ENCODE measurements at regions not wholly inside any gene's neighbourhood (a gene's known extent, or its start where the extent isn't known, plus 50 kb on each side); places are given as distances from the start of the nearest gene placed in this dataset.

- Histone ChIP-seq H3K4me1 (ENCODE audit: insufficient read depth) (no peaks in the 10 kb centered on the region), H3K79me2 (no peaks in the 10 kb centered on the region), H2AFZ (no peak overlapping the region), H4K20me1 (ENCODE audit: insufficient read depth, poor library complexity, severe bottlenecking) (no peaks in the 10 kb centered on the region), H3K27me3 (no peaks in the 10 kb centered on the region), H3K36me3 (replicated peaks; ENCODE audit: insufficient read depth, low read depth) (no peaks in the 10 kb centered on the region), H3K9me2 (replicated peaks; ENCODE audit: insufficient read depth) (no peaks in the 10 kb centered on the region), H3K4me3 (no peak overlapping the region), H3K9me3 (ENCODE audit: low read depth) (no peaks in the 10 kb centered on the region), H3K4me2 (no peak overlapping the region), H3K27ac (no peak overlapping the region)
- 76% methylated on average over 8 of the region's 8 CpGs for WGBS (ENCODE audit: low lambda C conversion rate, missing lambda C conversion rate)
- peak; percentile 37 for DNase-seq (ENCODE audit: low spot score)
- TF ChIP-seq EZH2 (IDR thresholded peaks at IDR 0.05; ENCODE audit: borderline replicate concordance), result no peak
- peak; percentile 23 for TF ChIP-seq CTCF (IDR thresholded peaks at IDR 0.05; ENCODE audit: poor library complexity)
Measured at GRCh38 chr12:94725375-94726168, 75.2 kb upstream of the TMCC3 start.

GRCh38 chr12:94722664-94723063 lies 72.3 kb upstream of the TMCC3 start:
- H4K20me1 ChIP-seq (ENCODE audit: insufficient read depth, poor library complexity, severe bottlenecking), result no peaks in the 10 kb centered on the region
- H3K9me2 ChIP-seq (replicated peaks; ENCODE audit: insufficient read depth), result no peaks in the 10 kb centered on the region
- H2AFZ ChIP-seq, result no peak overlapping the region
- WGBS (ENCODE audit: low lambda C conversion rate, missing lambda C conversion rate), result 100% methylated on average over 3 of the region's 3 CpGs
- H3K27ac ChIP-seq, result no peak overlapping the region
- H3K27me3 ChIP-seq, result no peaks in the 10 kb centered on the region
- TF ChIP-seq CTCF (IDR thresholded peaks at IDR 0.05; ENCODE audit: poor library complexity), result no peak
- TF ChIP-seq EZH2 (IDR thresholded peaks at IDR 0.05; ENCODE audit: borderline replicate concordance), result no peak
- no peak for TF ChIP-seq EZH2phosphoT487 (IDR thresholded peaks at IDR 0.05; ENCODE audit: low read depth, severe bottlenecking, unreplicated experiment)
- no peak overlapping the region for H3K4me2 ChIP-seq
- no peak for DNase-seq (ENCODE audit: low spot score)
- H3K4me1 ChIP-seq (ENCODE audit: insufficient read depth), result no peaks in the 10 kb centered on the region
- no peak overlapping the region for H3K4me3 ChIP-seq
- no peaks in the 10 kb centered on the region for H3K36me3 ChIP-seq (replicated peaks; ENCODE audit: insufficient read depth, low read depth)
- no peaks in the 10 kb centered on the region for H3K79me2 ChIP-seq
- H3K9me3 ChIP-seq (ENCODE audit: low read depth), result no peaks in the 10 kb centered on the region

- Histone ChIP-seq H3K79me2 (no peaks in the 10 kb centered on the region), H3K4me3 (no peak overlapping the region), H3K4me2 (no peak overlapping the region), H3K9me2 (replicated peaks; ENCODE audit: insufficient read depth) (no peaks in the 10 kb centered on the region), H3K4me1 (ENCODE audit: insufficient read depth) (no peaks in the 10 kb centered on the region), H4K20me1 (ENCODE audit: insufficient read depth, poor library complexity, severe bottlenecking) (no peaks in the 10 kb centered on the region), H2AFZ (no peak overlapping the region), H3K9me3 (ENCODE audit: low read depth) (no peaks in the 10 kb centered on the region), H3K27ac (no peak overlapping the region), H3K27me3 (no peaks in the 10 kb centered on the region), H3K36me3 (replicated peaks; ENCODE audit: insufficient read depth, low read depth) (no peaks in the 10 kb centered on the region)
- TF ChIP-seq CTCF (IDR thresholded peaks at IDR 0.05; ENCODE audit: poor library complexity), result no peak
- TF ChIP-seq EZH2 (IDR thresholded peaks at IDR 0.05; ENCODE audit: borderline replicate concordance), result no peak
- TF ChIP-seq EZH2phosphoT487 (IDR thresholded peaks at IDR 0.05; ENCODE audit: low read depth, severe bottlenecking, unreplicated experiment), result no peak
- DNase-seq (ENCODE audit: low spot score), result no peak
- WGBS (ENCODE audit: low lambda C conversion rate, missing lambda C conversion rate), result 77% methylated on average over 1 of the region's 1 CpG
Measured at GRCh38 chr12:94721173-94721572, 70.8 kb upstream of the TMCC3 start.

Measured in hepatocyte (in vitro differentiated cells).